Activated CD8-positive, alpha-beta T cell treated with anti-CD3 and anti-CD28 coated beads for 36 hours (primary cell): ENCODE measurements at regions not wholly inside any gene's neighbourhood (a gene's known extent, or its start where the extent isn't known, plus 50 kb on each side); places are given as distances from the start of the nearest gene placed in this dataset.

Source experiments
- ATAC-seq: fragments of 200-7000 bp; cut with Tn5 transposase; one replicate; pipeline ENCODE4 v1.10.0; 2021; ENCODE audit warnings: mild to moderate bottlenecking, moderate library complexity
- CTCF ChIA-PET: fragments of 350-600 bp; sonication (Branson Sonifier 250); formaldehyde crosslinking; loops from one replicate; lab custom pipeline; 2021; ENCODE audit warnings: antibody characterized with exemption; lab: Charles Lee
- POLR2A ChIA-PET: fragments of 350-600 bp; sonication (Branson Sonifier 250); formaldehyde crosslinking; loops from one replicate; lab custom pipeline; 2021; ENCODE audit warnings: antibody characterized with exemption; lab: Charles Lee
- DNase-seq: peaks from one replicate; pipeline ENCODE4 v3.0.0-alpha.2; 2020
- H3K27ac Mint-ChIP-seq: one replicate; pipeline ENCODE4 v1.8.0; 2021; ENCODE audit warnings: mild to moderate bottlenecking, mixed read lengths
- H3K27me3 Mint-ChIP-seq: one replicate; pipeline ENCODE4 v1.8.0; 2021; ENCODE audit warnings: mixed read lengths
- H3K36me3 Mint-ChIP-seq: one replicate; pipeline ENCODE4 v1.8.0; 2021; ENCODE audit warnings: low read depth, mixed read lengths
- H3K4me1 Mint-ChIP-seq: one replicate; pipeline ENCODE4 v1.8.0; 2021; ENCODE audit warnings: low read depth, mixed read lengths
- H3K4me3 Mint-ChIP-seq: one replicate; pipeline ENCODE4 v1.8.0; 2021; ENCODE audit warnings: mild to moderate bottlenecking, moderate library complexity, mixed read lengths
- H3K9me3 Mint-ChIP-seq: one replicate; pipeline ENCODE4 v1.8.0; 2021; ENCODE audit warnings: mixed read lengths
- CTCF ChIP-seq: fragments of 200-600 bp; IDR thresholded peaks from one replicate; pipeline ENCODE4 v1.8.0; 2022; ENCODE audit warnings: antibody characterized with exemption, mild to moderate bottlenecking
- intact Hi-C: fragments of 100-400 bp; cut with micrococcal nuclease; formaldehyde crosslinking; loops from one replicate; pipeline ENCODE4 v1.10.0; 2022

GRCh38 chr20:20933142-20933958 is 172.8 kb downstream of the LINC00237 start:
- DNase-seq = no peak
- no peak overlapping the region for H3K4me3 Mint-ChIP-seq
- intact Hi-C loops = no loop called here
- POLR2A ChIA-PET = interaction anchor here (0.6 kb wide), 1 partner anchor 20 kb away, joined by 3 read pairs; no protein-coding TSS in a partner anchor
- H3K27ac Mint-ChIP-seq = no peak overlapping the region
- H3K27me3 Mint-ChIP-seq = peaks cover 4% of the 10 kb centered on the region
- no peaks in the 10 kb centered on the region for H3K36me3 Mint-ChIP-seq
- CTCF ChIA-PET = no interaction called here
- no peaks in the 10 kb centered on the region for H3K4me1 Mint-ChIP-seq
- no peaks in the 10 kb centered on the region for H3K9me3 Mint-ChIP-seq
- TF ChIP-seq CTCF = no peak
- no peak for ATAC-seq

- no peak overlapping the region for H3K4me3 Mint-ChIP-seq
- DNase-seq = no peak
- ChIA-PET POLR2A (no interaction called here), CTCF (no interaction called here)
- intact Hi-C loops = no loop called here
- H3K27ac Mint-ChIP-seq = no peak overlapping the region
- no peaks in the 10 kb centered on the region for H3K9me3 Mint-ChIP-seq
- no peak for TF ChIP-seq CTCF
- H3K27me3 Mint-ChIP-seq = peaks cover 4% of the 10 kb centered on the region
- H3K36me3 Mint-ChIP-seq = no peaks in the 10 kb centered on the region
- ATAC-seq = no peak
- H3K4me1 Mint-ChIP-seq = no peaks in the 10 kb centered on the region
These were observed 174.0 kb downstream of the LINC00237 start for GRCh38 chr20:20932156-20932555.

GRCh38 chr20:20931632-20932031 is 174.5 kb downstream of the LINC00237 start:
- H3K4me3 Mint-ChIP-seq = no peak overlapping the region
- no peak for ATAC-seq
- no peaks in the 10 kb centered on the region for H3K4me1 Mint-ChIP-seq
- ChIA-PET POLR2A (no interaction called here), CTCF (no interaction called here)
- no peak for TF ChIP-seq CTCF
- H3K9me3 Mint-ChIP-seq = no peaks in the 10 kb centered on the region
- no peak overlapping the region for H3K27ac Mint-ChIP-seq
- H3K36me3 Mint-ChIP-seq = no peaks in the 10 kb centered on the region
- DNase-seq = no peak
- peaks cover 4% of the 10 kb centered on the region for H3K27me3 Mint-ChIP-seq
- intact Hi-C loops = no loop called here

GRCh38 chr20:20931024-20931423 is 175.1 kb downstream of the LINC00237 start:
- H3K36me3 Mint-ChIP-seq = no peaks in the 10 kb centered on the region
- ATAC-seq = no peak
- no peaks in the 10 kb centered on the region for H3K4me1 Mint-ChIP-seq
- intact Hi-C loops = no loop called here
- peaks cover 4% of the 10 kb centered on the region for H3K27me3 Mint-ChIP-seq
- no peak for DNase-seq
- TF ChIP-seq CTCF = no peak
- H3K27ac Mint-ChIP-seq = no peak overlapping the region
- H3K9me3 Mint-ChIP-seq = no peaks in the 10 kb centered on the region
- ChIA-PET CTCF (no interaction called here), POLR2A (no interaction called here)
- no peak overlapping the region for H3K4me3 Mint-ChIP-seq

- CTCF ChIA-PET = no interaction called here
- no peak overlapping the region for H3K27ac Mint-ChIP-seq
These were observed 175.7 kb downstream of the LINC00237 start for GRCh38 chr20:20930500-20930899.

More at GRCh38 chr20:20930500-20930899, 175.7 kb downstream of the LINC00237 start:
- Mint-ChIP-seq H3K9me3 (no peaks in the 10 kb centered on the region), H3K4me1 (no peaks in the 10 kb centered on the region), H3K27me3 (peaks cover 4% of the 10 kb centered on the region), H3K36me3 (no peaks in the 10 kb centered on the region), H3K4me3 (no peak overlapping the region)
- intact Hi-C loops = no loop called here
- POLR2A ChIA-PET = no interaction called here
- ATAC-seq (no peak), DNase-seq (no peak)
- TF ChIP-seq CTCF = no peak
